KOPT-K1 (cell line): ENCODE measurements at regions not wholly inside any gene's neighbourhood (a gene's known extent, or its start where the extent isn't known, plus 50 kb on each side); places are given as distances from the start of the nearest gene placed in this dataset.
"Not testable (repeated sequence)": the region's sequence is repeated elsewhere in the genome, so short reads cannot be mapped to it uniquely, and the experiment has no call there.

ENCODE experiments used
- H3K27ac ChIP-seq: fragments of 200-600 bp; sonication (generic); 2 replicates; pipeline ENCODE4 v1.5.1; 2016; ENCODE audit warnings: antibody characterized with exemption, mild to moderate bottlenecking, low read depth, low read length; ENCODE audit not compliant: poor library complexity, severe bottlenecking
- H3K36me3 ChIP-seq: fragments of 200-600 bp; sonication (generic); 2 replicates; pipeline ENCODE4 v1.5.1; 2017; ENCODE audit warnings: antibody characterized with exemption, mild to moderate bottlenecking, low read length, moderate library complexity; ENCODE audit not compliant: insufficient read depth
- H3K9me3 ChIP-seq: fragments of 200-600 bp; sonication (generic); 2 replicates; pipeline ENCODE4 v1.5.1; 2017; ENCODE audit warnings: antibody characterized with exemption, low read length, mild to moderate bottlenecking; ENCODE audit not compliant: insufficient read depth, poor library complexity, severe bottlenecking

DNA sequence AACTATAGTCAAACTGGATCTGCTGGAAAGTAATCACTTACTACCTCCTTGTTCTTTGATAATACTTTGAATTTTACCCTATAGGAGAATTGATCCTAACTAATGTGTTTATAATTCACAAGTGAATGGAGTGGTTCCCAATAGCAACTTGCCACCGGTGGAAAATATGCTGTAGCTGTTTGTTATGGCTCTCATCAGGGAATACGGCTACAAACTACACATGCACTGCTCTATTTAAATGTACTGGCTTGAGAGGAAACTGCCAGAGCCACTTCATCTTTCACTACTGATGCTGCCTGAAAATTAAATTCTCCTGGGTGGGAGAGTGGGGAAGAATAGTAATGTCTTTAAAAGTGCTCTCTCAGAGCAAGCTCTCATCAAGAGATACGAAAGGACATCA, 448.5 kb upstream of the GRAMD2B start:
- Histone ChIP-seq H3K27ac (no peak overlapping the region), H3K9me3 (no peaks in the 10 kb centered on the region), H3K36me3 (no peaks in the 10 kb centered on the region)

DNA sequence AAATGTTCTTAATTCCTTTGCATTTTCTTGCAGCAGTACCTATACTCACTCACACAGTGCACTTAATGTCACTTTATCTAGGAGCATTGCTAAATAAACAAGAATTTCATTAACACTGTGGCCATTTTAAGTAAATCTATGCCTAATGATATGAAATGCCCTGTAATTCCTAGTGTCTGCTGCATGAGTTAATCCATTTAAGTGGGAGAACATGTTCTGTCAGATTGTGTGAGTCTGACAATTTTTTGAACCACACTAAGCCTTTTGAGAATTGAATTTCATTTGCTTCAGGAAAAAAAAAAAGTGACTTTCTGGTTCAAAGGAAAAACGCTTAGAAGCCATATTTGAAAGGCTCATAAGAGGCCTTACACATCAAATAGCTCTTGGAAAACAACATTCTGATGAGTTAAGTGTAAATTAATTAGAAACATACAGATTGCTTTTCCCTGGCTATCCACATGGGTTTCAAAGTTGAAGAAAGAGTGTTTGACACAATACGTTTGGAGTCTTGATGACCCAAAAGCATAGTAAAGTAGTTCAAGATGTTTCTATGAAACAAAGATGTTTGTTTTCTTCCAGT, 446.7 kb upstream of the GRAMD2B start:
- H3K9me3 ChIP-seq, result no peaks in the 10 kb centered on the region
- no peak overlapping the region for H3K27ac ChIP-seq
- H3K36me3 ChIP-seq, result no peaks in the 10 kb centered on the region

GRCh38 chr5:125978015-125978414, 445.2 kb upstream of the GRAMD2B start:
- H3K9me3 ChIP-seq, result no peaks in the 10 kb centered on the region
- H3K36me3 ChIP-seq, result no peaks in the 10 kb centered on the region
- no peak overlapping the region for H3K27ac ChIP-seq

GRCh38 chr5:125979636-125980035, 443.6 kb upstream of the GRAMD2B start:
- Histone ChIP-seq H3K27ac (no peak overlapping the region), H3K36me3 (no peaks in the 10 kb centered on the region), H3K9me3 (no peaks in the 10 kb centered on the region)

GRCh38 chr5:125981016-125981415, 442.2 kb upstream of the GRAMD2B start:
- Histone ChIP-seq H3K9me3 (no peaks in the 10 kb centered on the region), H3K36me3 (no peaks in the 10 kb centered on the region), H3K27ac (no peak overlapping the region)

DNA sequence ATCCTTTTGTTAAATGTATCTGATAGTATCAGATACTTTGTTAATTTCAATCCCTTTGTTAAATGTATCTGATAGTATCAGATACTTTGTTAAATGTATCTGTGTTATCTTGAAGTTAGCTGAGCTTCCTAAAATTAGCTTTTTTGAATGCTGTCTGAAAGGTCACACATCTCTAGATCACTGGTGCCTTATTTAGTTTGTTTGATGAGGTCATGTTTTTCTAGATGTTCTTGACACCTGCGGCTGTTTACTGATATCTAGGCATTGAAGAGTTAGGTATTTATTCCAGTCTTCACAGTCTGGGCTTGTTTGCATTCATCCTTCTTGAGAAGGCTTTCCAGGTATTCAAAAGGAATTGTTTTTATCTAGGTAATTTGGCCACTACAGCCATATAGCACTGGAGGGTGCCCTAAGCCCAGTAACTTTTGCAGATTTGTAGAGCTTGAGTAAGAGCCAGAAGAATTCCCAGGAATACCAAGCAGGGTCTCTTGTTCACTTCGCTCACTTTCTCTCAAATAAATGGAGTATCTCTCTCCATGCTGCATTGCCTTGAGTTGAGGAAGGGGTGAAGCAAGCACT, 435.4 kb upstream of the GRAMD2B start:
- no peaks in the 10 kb centered on the region for H3K36me3 ChIP-seq
- no peaks in the 10 kb centered on the region for H3K9me3 ChIP-seq
- no peak overlapping the region for H3K27ac ChIP-seq

DNA sequence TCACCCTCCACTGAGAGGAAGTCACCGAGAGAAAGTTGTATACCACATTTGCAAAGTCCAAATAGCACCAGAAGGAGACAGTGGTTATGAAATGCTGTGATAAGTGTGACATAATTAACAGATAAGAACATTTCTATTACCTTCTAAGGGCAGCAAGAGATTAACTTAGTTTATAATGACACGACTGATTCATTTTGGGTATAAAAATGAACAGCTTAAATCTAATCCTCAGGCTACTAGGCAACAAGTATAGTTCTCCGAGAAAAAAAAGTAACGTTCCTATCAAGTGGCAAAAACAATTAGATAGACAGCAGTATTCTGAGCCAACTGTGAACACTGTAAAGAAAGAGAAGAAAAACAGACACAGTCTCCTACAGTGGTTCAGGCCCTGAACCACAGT, 431.2 kb upstream of the GRAMD2B start:
- no peaks in the 10 kb centered on the region for H3K36me3 ChIP-seq
- no peak overlapping the region for H3K27ac ChIP-seq
- H3K9me3 ChIP-seq, result no peaks in the 10 kb centered on the region

- not testable (repeated sequence) for H3K27ac ChIP-seq, H3K36me3 ChIP-seq, H3K9me3 ChIP-seq
Measured at GRCh38 chr5:125999271-126000030, 423.8 kb upstream of the GRAMD2B start.

DNA sequence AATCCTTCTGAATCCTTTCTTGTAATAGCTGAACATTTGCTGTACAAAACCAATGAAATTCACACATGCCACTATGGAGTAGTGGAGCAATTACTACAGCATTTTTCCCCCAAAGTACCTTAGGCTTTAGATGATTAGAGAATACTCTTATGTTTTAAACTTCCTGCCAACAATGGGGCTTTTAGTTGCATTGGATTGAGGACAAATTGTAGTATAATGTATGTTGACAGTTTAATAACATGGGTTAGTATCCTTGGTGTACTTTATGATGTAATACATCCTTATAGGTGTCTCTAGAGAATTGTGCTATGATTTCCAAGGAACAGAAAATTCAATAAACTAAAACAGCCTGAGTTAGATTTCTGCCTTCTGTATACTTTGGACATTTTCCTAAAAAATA, 422.7 kb upstream of the GRAMD2B start:
- no peak overlapping the region for H3K27ac ChIP-seq
- H3K36me3 ChIP-seq, result no peaks in the 10 kb centered on the region
- no peaks in the 10 kb centered on the region for H3K9me3 ChIP-seq

DNA sequence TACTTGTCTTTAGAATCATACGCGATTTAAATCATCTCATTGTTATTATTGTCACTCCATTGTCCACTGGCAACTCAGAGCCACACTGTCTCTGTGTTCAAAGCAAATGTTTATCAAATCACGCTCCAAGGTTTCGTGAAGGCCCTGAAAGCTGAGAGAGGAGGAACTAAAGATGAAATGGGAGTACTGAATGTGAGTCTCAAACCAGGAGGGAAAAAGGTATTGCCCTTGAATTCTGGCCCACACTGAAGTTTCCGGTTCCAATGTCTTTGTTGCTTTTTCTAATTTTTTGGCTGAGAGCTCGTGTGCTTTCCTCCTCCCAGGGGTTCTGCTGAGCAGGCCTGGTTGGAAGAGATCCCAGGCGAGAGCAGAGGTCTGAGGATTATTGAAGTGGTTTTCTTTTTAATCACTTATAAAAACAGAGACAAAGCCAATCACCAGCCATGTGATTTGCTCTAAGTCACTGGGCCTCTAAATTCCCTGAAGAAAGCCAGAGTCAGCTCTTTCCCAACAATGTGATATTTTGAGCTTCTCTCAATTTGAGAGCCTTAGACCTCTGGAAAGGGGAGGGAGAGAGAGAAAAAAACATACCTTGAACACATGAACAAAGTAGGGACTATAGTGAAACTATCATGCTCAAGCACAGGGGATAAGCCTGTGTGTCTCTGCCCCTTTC, 420.8 kb upstream of the GRAMD2B start:
- Histone ChIP-seq H3K27ac (no peak overlapping the region), H3K9me3 (no peaks in the 10 kb centered on the region), H3K36me3 (no peaks in the 10 kb centered on the region)

GRCh38 chr5:126003309-126003708, 419.9 kb upstream of the GRAMD2B start:
- H3K9me3 ChIP-seq, result no peaks in the 10 kb centered on the region
- H3K27ac ChIP-seq, result no peak overlapping the region
- no peaks in the 10 kb centered on the region for H3K36me3 ChIP-seq

DNA sequence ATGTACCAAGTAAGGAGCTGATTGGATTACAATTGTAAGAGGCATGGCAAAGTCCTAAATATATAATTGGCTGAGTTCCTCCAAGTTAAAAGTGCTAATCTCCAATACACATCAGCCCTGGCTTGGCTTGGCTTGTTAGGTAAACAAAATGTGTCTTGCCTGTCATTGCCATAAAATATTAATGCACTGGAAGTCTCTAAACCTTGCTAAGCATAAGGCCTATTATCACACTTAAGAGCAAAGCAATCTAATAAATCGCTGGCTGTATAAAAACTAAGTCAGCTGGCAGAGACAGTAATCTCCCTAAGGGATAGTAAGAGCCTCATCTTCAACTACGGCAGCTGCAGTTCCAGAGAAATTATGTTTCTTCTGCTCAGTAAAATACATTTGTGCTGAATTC, 418.6 kb upstream of the GRAMD2B start:
- Histone ChIP-seq H3K36me3 (no peaks in the 10 kb centered on the region), H3K27ac (no peak overlapping the region)

DNA sequence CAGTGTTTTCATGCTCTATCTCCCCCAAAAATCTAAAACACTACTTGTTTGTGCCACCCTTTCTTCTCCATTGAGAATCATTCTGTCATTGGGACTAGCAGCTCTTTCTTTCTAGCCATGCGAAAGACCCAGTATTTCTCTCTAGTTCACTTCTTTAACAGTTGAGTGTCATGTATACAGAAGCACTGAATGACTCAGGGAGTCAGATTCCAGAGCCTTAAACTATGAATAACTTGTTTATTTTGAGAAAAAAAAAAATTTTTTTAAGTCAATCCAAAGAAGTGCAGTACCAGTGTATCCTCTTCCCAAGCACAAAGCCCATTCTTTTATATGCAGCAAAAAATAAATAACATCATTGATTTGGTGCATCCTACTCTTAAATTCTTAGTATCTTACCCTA, 415.4 kb upstream of the GRAMD2B start:
- H3K27ac ChIP-seq, result no peak overlapping the region
- H3K9me3 ChIP-seq, result no peaks in the 10 kb centered on the region
- no peaks in the 10 kb centered on the region for H3K36me3 ChIP-seq

More for the DNA sequence above, 418.6 kb upstream of the GRAMD2B start:
- no peaks in the 10 kb centered on the region for H3K9me3 ChIP-seq

GRCh38 chr5:126009566-126009965, 413.6 kb upstream of the GRAMD2B start:
- H3K9me3 ChIP-seq, result no peaks in the 10 kb centered on the region
- H3K27ac ChIP-seq, result no peak overlapping the region
- no peaks in the 10 kb centered on the region for H3K36me3 ChIP-seq

DNA sequence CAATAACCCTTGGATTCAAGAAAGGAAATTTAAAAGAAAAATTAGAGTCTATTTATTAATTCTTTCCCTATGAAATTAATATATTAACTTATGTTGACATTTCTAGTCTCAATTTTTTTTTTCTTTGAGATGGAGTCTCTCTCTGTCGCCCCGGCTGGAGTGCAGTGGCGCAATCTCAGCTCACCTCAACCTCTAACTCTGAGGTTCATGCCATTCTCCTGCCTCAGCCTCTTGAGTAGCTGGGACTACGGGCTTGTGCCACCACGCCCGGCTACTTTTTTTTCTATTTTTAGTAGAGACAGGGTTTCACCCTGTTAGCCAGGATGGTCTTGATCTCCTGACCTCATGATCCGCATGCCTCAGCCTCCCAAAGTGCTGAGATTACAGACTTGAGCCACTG, 411.7 kb upstream of the GRAMD2B start:
- H3K27ac ChIP-seq, H3K9me3 ChIP-seq, H3K36me3 ChIP-seq: not testable (repeated sequence)
